Fibroblast of peridontal ligament (primary cell): ENCODE measurements at regions not wholly inside any gene's neighbourhood (a gene's known extent, or its start where the extent isn't known, plus 50 kb on each side); places are given as distances from the start of the nearest gene placed in this dataset.
"Not testable (repeated sequence)": the region's sequence is repeated elsewhere in the genome, so short reads cannot be mapped to it uniquely, and the experiment has no call there.

Experiments used
- DNase-seq: peaks from one replicate; pipeline ENCODE4 v3.0.0-alpha.2; 2010; ENCODE audit errors: extremely low read depth

DNA sequence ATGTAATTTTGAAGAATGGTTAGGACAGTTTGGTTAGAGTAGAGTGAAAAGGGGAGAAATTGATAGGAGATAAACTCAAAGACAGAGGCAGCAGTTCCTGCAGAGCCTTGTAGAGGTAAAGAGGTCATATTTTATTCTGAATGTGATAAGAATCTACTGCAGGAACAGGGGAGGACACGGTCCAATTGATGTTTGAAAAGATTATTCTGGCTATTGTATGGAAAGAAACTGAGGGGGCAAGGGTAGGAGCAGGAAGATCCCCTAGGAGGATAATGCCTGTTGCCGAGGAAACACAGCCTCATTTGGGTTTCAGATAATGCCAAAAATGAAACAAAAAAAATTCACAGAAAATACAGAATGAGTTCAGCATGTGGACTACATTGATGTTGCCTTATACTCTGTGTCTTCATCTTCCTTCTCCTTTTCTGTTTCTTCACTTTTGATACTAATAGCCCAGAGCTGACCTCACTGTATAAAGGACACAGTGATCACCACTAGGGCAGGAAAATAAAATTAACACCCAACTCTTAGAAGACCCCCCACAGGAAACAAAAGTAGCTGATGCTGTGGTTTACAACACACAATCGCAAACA is 454.6 kb upstream of the UBE2E2 start:
- no peak for DNase-seq

DNA sequence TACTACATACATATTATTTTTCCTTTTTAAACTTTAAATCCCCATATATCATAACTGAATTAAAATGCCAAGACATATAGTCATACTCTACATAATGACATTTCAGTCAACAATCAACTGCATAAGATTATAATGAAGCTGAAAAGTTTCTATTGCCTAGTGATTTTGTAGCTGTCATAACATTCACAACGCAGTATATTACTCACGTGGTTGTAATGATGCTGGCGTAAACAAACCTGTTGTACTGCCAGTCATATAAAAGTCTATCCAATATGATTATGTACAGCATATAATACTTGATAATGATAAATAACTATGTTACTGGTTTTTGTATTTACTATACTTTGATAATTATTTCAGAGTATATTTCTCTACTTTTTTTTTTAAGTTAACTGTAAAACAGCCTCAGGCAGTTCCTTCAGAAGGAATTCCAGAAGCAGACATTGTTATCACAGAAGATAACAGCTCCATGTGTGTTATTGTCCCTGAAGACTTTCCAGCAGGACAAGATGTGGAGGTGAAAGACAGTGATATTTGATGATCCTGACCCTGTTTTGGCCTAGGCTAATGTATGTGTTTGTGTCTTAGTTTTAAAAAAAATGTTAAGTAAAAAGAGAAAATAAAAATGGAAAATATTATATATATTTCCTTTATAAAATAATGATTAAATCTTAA is 443.4 kb upstream of the UBE2E2 start:
- no peak for DNase-seq

DNA sequence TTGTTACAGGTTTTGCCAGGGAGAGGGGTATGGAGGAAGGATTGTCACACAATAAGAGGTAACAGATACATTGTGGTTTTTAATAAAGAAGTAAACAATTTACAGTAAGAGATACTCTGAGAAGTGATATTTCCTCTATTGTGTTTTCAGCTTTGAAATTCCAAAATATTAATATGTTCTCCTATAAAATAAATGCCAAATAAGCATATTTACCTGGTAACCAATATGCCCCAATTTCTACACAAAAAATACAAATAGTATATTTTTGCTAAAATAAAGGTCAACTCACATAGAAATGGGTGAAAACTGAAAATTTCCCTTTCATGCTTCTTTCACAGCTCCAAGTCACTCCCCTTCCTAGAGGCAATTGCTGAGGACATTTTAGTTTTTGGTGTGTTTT is 437.4 kb upstream of the UBE2E2 start:
- no peak for DNase-seq

DNA sequence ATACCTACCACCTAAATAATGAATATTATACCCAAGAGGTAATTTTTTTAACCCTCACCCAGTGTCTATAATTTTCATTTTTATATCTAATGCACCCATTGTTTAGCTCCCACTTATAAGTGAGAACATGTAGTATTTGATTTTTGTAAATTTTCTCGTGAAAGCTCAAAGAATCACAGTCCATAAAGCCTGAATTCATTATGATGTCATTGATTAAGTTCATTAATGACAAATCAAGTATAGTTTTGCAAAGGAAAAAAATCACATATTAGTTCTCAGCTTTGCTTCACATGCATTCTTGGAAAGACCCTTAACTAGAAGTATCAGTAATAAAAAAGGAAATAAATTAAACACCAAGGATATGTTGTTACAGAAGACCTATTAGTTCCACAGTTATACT is 425.3 kb upstream of the UBE2E2 start:
- no peak for DNase-seq

DNA sequence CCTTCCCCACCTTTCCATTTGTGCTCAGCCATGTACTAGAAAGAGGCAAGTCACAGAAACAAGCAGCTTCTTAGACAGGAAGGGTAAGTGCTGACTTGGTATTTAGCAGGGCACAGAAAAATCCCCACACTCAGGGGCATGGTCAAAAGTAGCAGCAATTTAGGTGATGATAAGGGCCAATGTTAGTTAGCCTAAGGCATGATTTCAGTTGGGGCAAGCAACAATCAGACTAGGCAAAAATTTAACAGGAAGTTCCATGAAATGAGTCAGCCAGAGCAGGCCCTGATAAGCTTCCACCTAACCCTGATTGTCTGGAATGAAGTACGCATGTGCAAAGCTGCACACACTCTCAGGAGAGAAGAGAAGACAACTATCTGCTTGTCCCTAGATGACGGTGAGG is 423.4 kb upstream of the UBE2E2 start:
- no peak for DNase-seq

DNA sequence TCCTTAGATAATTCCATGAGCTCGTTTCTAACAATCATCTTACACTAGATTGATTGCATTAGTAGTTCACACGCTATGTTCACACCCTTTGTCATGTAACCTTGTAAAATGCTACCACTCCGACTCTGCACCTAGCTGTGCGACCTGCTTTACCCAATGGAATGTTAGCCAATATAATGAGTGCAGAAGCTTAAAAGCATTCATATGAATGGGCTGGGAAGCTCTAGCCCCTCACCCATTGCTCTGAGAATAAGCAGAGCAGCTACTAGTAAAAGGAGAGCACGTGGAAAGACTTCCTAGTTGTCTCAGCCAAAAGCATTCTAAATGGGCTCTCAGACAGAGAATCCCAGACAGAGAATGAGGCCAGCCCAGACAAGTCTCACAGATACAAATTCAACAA is 410.6 kb upstream of the UBE2E2 start:
- DNase-seq = no peak

DNA sequence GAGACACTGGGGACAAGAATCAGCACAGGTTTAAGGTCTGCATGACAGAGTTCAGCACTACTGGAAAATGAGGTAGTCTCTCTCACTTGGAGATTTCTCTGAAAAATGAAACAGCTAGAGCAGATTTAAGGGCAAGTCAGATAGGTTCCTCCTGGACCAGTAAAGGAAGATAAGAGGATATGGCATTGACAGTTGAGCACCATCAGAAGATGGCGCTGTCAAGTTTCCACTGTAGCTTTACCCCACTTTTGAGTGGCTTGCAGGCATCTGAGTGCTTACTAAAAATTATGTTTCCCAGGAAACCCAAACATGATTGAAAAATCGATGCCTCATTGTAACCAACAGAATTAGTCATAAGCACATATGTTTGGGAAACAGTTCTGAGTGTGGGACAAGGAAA is 407.2 kb upstream of the UBE2E2 start:
- no peak for DNase-seq

DNA sequence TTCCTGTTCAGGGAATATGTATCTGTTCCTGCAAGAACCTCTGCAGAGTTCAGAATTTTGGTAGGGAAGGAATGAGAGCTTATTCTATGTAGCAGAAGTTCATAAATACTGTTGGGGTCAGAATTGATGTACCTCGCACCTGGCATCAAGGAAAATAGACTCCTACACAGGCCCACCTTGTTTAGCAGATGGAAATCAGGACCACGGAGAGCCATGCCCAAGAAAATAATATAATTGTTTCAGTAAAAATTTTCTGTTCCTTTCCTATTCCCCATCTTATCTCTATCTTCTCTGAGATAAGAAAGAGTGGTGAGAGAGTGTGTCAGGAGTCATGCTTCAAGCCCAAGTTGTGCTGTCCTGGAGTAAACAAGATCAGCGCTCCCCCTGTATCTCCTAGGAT is 404.7 kb upstream of the UBE2E2 start:
- DNase-seq = no peak

DNA sequence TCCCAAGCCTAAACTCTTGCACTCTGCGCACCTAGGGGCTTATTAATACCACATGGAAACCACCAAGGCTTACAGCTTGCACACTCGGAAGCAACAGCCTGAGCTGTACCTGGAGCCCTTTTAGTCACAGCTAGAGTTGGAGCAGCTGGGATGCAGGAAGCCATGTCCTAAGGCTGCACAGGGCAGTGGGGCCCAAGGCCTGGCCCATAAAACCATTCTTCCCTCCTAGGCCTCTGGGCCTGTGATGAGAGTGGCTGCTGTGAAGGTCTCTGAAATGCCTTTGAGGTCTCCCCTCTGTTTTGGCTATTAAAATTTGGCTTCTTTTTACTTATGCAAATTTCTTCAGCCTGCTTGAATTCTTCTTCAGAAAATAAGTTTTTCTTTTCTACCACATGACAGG is 383.9 kb upstream of the UBE2E2 start:
- DNase-seq = no peak

DNA sequence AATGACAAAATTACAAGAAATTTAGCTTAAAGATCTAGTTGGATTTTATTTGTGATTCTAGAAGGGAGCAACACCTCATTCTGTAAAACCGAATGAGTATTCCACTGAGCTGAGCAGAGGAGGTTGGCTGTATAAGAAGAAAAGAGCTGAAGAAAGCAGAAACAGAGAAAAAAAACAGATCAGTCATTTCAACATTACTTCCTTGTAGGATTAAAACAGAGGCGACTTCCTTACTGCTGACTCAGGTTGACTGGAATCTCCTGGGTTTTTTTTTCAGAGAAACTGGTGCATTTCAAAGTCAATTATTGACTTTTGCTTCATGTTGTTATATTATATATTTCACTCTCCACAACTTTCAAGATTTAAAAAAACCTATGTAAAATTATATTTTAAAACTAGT is 368.1 kb upstream of the UBE2E2 start:
- no peak for DNase-seq

DNA sequence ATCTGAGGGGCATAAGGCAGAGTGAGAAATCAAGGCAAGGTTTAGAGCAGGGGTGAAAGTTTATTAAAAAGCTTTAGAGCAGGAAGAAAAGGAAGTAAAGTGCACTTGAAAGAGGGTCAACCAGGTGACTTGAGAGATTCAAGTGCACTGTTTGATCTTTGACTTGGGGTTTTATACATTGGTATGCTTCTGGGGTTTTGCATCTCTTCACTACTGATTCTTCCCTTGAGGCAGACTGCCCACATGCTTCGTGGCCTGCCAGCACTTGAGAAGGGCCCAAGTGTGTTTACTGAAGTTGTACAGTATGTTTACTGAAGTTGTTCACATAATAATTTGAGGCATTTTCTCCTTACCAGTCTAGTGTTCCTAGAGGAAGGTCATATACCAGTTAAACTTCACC is 367.0 kb upstream of the UBE2E2 start:
- DNase-seq = no peak

DNA sequence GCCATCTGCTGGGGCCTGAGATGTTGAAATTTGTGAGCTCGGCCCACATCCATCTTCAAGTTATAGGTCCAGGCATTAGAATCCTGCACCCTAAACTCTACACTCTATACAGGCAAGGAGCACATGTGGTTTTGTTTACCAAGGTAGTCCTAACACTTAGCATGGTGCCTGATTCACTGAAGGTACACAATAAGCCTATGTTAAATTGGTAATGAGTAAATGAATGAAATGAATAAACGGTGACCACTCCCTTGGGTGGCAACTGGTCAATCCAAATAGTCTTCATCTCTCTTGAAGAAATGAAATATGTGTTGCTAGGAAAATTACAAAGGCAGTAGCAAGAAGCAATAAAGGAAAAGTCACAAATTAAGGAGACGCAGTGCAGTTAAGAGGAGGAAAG is 359.3 kb upstream of the UBE2E2 start:
- DNase-seq = no peak

DNA sequence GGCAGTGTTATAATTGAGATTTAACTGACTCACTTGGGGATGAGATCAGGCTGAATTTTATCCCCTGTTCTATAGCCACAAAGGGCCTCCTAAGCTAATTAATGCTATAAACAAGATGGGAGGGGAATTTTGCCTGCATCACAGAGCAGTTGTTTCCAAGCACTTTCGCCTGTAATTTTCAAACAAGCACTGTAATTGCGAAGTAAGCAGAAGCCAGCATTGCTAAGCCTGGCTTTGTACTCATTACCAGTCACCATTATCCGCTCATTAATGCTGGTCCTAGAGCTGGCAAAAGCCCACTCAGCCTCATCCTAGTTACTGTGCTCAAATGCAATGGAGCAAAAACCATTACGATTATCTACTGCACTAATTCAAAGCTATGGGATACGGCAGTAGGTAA is 356.6 kb upstream of the UBE2E2 start:
- DNase-seq = no peak

DNA sequence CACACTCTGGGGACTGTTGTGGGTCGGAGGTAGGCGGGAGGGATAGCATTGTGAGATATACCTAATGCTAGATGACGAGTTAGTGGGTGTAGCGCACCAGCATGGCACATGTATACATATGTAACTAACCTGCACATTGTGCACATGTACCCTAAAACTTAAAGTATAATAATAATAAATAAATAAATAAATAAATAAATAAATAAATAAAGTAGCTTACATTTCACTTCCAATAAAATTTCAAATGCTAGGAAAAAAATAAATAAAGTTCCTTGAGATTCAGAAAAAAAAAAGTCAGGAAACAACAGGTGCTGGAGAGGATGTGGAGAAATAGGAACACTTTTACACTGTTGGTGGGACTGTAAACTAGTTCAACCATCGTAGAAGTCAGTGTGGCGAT is 353.5 kb upstream of the UBE2E2 start:
- not testable (repeated sequence) for DNase-seq

DNA sequence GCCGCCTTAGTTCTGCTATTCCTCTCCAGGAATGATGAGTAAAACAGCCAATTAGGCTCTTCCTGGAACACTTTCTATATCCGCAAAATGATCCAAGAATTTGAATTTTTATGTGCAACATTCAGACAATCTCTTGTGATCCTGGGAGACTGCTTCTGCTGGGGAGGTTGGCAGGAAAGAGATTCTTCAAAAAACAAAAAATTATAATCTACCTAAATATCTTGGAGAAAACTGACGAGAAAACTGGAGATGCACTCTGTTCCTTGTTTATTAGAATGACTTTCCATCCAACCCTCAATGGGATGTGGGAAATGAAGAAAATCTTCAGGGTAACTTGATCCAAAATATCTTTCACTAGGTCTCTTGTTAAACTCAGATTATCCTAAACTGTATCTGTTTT is 346.3 kb upstream of the UBE2E2 start:
- DNase-seq = no peak

DNA sequence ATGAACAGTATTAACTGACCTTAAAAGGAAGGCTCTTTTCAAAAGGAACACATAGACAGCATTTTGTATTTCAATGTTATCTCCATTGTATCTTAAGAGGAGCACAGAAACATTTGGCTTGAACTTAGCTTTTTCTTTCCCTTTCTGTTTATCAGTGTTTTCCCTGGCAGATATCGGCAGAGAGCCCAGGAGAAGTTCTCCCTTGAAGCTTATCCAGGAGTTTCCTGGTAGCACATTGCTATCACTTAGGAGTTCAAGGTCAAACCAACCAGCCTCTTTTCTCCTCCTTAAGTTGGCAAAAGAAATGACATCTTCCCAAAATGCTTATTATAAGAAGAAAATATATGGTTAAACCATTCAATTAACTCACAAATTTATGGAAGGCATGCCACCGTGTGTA is 344.6 kb upstream of the UBE2E2 start:
- no peak for DNase-seq

DNA sequence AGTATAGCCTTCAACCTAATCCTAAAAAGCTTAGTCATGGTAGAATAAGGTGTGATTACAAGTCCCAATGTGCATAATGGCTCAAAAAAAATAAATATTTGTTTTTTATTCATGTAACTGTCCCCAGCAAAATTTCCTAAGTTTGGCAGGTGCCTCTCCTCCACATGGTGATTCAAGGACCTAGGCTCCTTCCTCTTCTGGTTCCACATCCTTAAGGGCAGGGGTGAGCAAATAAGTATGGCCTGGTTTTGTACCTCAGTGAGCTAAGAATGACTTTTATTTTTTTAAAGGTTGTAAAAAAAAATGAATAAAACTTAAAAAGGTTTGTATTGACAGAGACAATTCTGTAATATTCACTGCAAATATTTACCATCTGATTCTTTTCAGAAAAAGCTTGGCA is 343.5 kb upstream of the UBE2E2 start:
- DNase-seq = no peak

DNA sequence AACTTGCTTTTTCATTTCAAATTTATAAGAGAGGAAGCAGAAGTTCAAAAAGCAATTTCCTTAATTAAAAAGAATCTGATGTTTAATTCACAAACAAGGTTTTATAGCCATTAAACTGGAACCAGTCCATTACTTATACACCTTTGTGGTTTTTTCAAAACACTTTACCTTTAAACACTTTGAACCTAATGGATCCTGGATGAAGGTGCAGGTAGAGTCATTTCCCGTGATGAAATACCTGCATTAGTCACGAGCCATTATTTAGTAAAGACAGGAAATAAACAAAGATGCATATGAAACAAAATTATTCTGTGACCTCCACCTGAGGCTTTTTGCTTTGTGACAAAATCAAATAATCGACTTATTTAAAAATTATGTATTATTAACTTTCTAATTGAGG is 341.7 kb upstream of the UBE2E2 start:
- DNase-seq = no peak

DNA sequence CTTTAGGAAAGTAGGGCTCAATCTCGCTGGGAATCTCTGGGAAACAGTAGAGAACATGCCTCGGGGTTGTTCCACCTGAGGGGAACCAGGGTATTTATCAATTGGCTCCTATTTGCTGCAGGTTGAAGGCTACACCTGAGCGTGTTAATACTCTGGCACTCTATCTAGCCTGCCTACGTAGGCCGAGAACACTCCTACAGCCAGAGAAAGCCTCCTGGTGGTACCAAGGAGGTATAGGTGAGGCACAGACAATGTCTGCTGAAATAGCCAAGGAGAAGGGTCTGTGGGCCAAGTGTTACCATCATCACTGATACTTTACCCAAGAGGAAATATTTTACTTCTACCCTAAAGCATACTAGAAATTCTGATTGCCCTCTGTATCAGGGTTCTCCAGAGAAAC is 341.0 kb upstream of the UBE2E2 start:
- DNase-seq = no peak

DNA sequence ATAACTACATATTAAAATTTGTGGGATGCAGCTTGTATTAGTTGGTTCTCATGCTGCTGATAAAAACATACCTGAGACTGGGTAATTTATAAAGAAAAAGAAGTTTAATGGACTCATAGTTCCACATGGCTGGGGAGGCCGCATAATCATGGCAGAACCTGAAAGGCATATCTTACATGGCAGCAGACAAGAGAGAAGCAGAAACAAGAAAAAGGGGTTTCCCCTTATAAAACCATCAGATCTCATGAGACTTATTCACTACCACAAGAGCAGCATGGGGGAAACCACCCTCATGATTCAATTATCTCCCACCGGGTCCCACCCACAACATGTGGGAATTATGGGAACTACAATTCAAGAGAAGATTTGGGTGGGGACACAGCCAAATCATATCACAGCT is 320.3 kb upstream of the UBE2E2 start:
- not testable (repeated sequence) for DNase-seq

DNA sequence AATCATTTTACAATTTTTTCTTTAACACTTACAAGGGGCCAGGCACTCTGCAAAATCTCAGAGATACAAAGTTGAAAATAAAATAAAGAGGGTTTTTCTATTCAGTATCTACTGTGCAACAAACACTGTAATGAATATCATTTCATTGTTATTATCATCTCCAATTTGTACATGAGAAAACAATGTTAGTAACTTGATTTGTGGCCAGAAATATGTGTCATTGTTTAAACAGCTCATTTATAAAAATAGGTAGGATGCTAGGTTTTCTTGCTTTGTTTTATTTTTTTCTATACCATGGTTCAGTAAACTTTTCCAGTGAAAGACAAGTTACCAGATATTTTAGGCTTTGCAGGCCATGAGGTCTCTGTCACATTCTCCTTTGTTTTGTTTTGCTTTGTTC is 318.1 kb upstream of the UBE2E2 start:
- no peak for DNase-seq

DNA sequence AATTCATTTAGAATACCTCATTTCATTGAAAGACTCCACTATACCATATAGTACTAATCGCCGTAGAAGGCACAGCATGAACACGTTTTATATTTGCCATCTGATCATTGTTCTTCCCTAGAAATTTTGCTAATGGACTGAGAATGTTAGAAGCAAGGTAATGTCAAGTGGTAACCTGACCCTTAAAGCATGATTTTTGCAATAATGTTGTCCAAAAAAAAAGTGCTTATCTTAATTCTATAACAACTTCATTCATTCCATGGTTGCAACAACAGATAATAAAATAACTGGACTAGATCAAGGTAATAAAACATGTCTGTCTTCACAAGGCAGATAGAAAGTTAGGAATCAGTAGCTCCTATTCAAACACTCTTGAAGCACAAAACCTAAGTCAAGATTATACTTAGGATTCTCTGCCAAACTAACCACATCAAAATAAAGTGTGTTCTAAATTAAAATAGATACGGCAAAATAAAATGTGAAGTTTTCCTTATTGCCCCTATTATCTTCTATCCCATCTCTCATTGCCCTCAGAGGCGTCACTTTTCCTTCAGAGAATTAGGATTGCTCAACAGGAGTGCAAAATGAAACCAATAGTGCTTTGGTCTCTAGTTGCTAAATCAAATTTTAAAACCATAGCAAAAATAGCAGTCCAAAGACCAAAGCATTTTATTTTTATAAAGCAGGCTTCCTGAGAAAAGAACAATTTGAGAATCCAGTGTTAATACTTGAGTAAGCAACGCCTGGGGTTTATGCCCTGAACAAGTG is 317.4 kb upstream of the UBE2E2 start:
- no peak for DNase-seq

DNA sequence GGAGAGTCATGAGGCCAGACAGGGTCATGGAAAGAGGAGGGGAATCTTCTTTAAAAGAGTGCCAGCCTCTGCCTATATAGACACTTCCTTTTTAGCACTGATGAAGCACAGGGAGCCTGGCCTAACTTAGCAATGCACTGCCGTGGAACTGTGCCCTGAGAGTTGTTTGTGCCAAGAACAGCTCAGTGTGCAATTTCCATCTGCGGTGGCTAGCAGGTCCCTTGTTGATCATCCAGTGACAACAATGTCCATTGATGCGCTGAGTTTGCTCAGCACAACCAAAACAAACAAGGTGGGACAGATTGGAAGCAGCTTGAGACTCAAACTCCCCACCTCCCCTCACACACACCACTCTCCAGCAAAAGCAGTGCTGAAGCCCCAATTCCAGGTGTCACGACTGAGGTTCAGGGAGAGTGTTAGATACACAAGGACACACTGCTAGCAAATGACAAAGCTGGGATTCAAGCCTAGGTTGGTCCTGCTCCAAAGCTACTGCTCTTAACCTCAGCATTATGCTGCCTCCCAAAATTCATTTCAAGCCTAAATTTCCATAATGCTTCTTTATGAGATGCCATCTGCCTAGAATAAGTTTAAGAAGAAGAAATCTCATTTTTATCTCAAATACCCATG is 316.6 kb upstream of the UBE2E2 start:
- DNase-seq = no peak
